ENCODE measurements at regions not wholly inside any gene's neighbourhood (a gene's known extent, or its start where the extent isn't known, plus 50 kb on each side); places are given as distances from the start of the nearest gene placed in this dataset.

DNA sequence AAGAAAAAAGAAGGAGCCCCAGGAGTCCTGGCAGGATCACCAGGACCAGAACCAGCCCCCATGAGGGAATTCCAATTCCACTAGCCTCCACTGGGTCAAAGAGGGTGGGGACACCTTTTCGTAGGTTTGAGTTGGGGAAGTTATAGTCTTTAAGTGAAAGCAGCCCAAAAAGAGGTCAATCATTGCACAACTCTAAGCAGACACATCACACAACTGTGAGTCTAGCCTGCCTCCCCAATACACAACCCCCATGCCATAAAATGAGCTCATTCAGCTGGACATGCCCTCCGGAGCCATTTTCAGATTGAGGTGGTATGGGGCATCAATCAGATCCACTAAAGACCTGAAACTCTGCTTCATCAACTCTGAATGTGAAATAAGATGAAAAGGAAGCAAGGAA is 179.9 kb downstream of the NPHP4 start:
- no peak overlapping the region for H3K27ac ChIP-seq (ENCODE audit: low read depth, low read length)
- 73 to 79% (median 77%) methylated on average over 2 of the region's 2 CpGs for WGBS, 3 donors

DNA sequence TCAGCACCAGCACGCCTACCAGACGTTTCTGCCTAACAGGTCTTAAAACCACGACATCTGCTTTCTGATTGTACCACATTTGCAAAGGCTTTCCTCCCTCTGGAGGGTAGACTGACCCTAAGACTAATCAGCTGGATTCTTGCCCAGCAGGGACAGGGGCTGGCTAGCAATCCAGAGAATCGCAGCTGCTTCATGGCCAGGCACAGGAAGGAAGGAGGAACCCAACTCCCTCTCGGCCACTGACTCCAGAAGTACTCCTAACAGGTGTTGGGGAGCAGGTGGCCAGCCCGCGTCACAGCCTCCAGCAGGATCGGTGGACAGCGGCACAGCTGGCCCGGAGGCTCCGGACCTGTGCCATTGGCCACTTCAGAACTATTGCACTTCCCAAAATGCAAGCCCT is 180.8 kb downstream of the NPHP4 start:
- no peak overlapping the region for H3K27ac ChIP-seq (ENCODE audit: low read depth, low read length)
- WGBS, 3 donors, result 34 to 59% (median 41%) methylated on average over 9 to 11 of the region's 11 CpGs

- no peak overlapping the region for H3K27ac ChIP-seq (ENCODE audit: low read depth, low read length)
- WGBS, 3 donors, result 48 to 53% (median 50%) methylated on average over 11 of the region's 11 CpGs
Measured at GRCh38 chr1:5810553-5811270, 181.5 kb downstream of the NPHP4 start.

DNA sequence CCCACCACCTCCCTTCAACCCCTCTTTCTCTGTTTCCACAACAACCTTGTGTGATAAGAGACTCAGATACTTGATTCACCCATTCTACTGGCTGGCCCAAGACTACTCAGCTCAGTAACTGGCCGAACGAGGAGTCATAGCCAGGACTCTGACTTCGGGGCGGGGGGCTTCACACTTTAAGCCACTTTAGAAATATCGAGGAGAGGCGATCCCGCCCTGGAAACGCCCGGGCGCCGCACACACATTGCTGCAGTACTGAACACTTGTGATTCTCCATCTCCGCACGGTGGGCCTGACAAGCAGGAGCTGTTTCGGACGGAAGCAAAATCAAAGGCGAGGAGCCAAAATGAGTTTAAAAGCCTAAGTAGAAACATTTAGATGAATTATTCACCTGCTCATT is 182.1 kb downstream of the NPHP4 start:
- H3K27ac ChIP-seq (ENCODE audit: low read depth, low read length), result no peak overlapping the region
- WGBS, 3 donors, result 81 to 92% (median 91%) methylated on average over 16 of the region's 16 CpGs

DNA sequence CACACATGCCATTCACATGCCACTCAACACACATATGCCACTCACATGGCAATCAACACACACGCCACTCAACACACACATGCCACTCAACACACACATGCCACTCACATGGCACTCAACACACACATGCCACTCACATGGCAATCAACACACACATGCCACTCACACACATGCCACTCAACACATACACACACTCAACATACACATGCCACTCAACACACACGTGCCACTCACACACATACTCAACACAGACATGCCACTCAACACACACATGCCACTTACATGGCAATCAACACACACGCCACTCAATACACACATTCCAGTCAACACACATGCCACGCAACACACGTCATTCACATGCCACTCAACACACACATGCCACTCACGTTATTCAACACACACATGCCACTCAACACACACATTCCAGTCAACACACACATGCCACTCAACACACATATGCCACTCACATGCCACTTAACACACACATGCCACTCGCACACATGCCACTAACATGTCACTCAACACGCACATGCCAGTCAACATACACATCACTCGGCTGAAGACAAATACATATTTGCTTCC is 182.9 kb downstream of the NPHP4 start:
- no peak overlapping the region for H3K27ac ChIP-seq (ENCODE audit: low read depth, low read length)
- 83 to 96% (median 90%) methylated on average over 9 of the region's 9 CpGs for WGBS, 3 donors

GRCh38 chr1:5803851-5804250 is 188.4 kb downstream of the NPHP4 start:
- no peak overlapping the region for H3K27ac ChIP-seq (ENCODE audit: low read depth, low read length)

- 81 to 92% (median 81%) methylated on average over 1 of the region's 1 CpG for WGBS, 3 donors
- H3K27ac ChIP-seq (ENCODE audit: low read depth, low read length), result no peak overlapping the region
Measured at GRCh38 chr1:5802606-5803005, 189.6 kb downstream of the NPHP4 start.

DNA sequence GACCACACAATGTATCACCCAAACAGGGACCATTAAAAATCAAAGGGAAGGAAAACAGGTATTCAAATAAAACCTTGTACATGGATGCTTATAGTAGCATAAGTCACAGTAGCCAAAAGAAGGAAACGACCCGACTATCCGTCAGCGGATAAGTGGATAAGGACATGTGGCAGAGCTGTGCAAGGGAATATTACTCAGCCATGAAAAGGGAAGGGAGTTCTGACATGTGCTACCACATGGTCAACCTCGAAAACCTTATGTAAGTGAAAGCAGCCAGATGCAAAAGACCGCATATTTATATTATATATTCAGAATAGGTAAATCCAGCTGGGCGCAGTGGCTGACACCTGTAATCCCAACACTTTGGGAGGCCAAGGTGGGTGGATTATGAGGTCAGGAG is 193.3 kb downstream of the NPHP4 start:
- no peak overlapping the region for H3K27ac ChIP-seq (ENCODE audit: low read depth, low read length)
- WGBS, 3 donors, result 85 to 89% (median 87%) methylated on average over 7 of the region's 7 CpGs

- H3K27ac ChIP-seq (ENCODE audit: low read depth, low read length), result no peak overlapping the region
- WGBS, 3 donors, result 61 to 81% (median 76%) methylated on average over 13 of the region's 13 CpGs
Measured at GRCh38 chr1:5798151-5798730, 194.0 kb downstream of the NPHP4 start.

- no peak overlapping the region for H3K27ac ChIP-seq (ENCODE audit: low read depth, low read length)
- WGBS, 3 donors, result 72 to 89% (median 85%) methylated on average over 2 of the region's 2 CpGs
Measured at GRCh38 chr1:5796028-5796427, 196.2 kb downstream of the NPHP4 start.

DNA sequence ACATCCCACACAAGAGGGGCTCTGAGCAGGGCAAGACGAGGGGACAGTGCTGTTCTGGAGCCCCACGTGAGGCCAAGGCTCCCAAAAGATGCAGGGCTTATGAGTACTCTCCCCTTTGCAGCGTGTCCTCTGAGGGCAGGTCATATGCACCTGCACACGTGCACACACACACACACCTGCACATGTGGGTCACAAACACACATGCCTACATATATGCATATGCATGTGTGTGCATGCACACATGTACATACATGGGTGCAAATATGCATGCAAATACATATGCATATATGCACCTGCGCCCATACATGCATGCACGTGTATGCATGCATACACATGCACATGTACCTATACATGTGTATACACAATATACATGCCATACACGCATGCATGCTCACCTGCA is 197.9 kb downstream of the NPHP4 start:
- 76 to 80% (median 79%) methylated on average over 7 of the region's 7 CpGs for WGBS, 3 donors
- H3K27ac ChIP-seq (ENCODE audit: low read depth, low read length), result no peak overlapping the region

- H3K27ac ChIP-seq (ENCODE audit: low read depth, low read length), result no peak overlapping the region
- WGBS, 3 donors, result 37 to 72% (median 63%) methylated on average over 4 of the region's 4 CpGs
Measured at GRCh38 chr1:5793516-5793915, 198.7 kb downstream of the NPHP4 start.

- 57 to 73% (median 60%) methylated on average over 6 of the region's 6 CpGs for WGBS, 3 donors
Measured at GRCh38 chr1:5781079-5781478, 211.1 kb downstream of the NPHP4 start.

GRCh38 chr1:5780324-5780716 is 211.9 kb downstream of the NPHP4 start:
- 75 to 85% (median 82%) methylated on average over 4 of the region's 4 CpGs for WGBS, 3 donors
- H3K27ac ChIP-seq (ENCODE audit: low read depth, low read length), result no peak overlapping the region

More at GRCh38 chr1:5781079-5781478, 211.1 kb downstream of the NPHP4 start:
- no peak overlapping the region for H3K27ac ChIP-seq (ENCODE audit: low read depth, low read length)

DNA sequence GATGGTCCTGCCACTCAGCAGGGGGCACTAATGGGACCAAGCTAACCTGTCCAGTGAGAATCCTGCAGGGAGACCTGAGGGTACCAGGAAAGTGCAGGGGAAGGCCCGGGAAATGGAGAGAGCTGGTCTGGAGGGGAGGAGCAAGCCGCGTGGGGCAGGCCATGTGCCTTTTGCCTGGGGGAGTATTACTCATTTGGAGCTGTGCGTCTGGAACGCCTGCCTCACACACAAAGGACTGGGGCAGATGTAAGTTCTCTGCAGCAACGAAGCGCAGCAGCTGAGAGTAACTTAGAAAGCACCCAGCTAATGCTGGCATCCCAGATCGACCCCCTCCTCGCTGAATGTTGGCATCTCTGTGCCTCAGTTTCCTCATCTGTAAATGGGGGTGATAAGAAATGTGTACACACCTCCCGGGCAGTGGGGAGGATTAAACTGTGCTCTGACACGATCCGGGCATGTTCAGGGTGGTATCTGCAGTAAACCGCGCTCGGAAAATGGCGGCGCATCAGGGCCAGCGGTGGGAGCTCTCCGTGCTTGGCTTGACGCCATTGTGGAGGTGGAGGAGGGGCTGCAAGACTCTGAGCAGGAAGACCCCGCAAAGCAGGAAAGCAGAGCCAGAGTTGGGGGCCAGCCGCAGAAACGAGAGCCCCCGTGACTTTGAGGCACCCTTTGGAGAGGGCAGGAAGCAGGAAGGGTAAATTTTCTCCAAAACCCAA is 212.5 kb downstream of the NPHP4 start:
- 81 to 88% (median 84%) methylated on average over 24 of the region's 24 CpGs for whole genome bisulfite sequencing, 3 donors
- H3K27ac ChIP-seq (ENCODE audit: low read depth, low read length), result no peak overlapping the region

GRCh38 chr1:5776035-5776550 is 216.1 kb downstream of the NPHP4 start:
- WGBS, 3 donors, result 67 to 75% (median 74%) methylated on average over 12 of the region's 12 CpGs
- no peak overlapping the region for H3K27ac ChIP-seq (ENCODE audit: low read depth, low read length)

DNA sequence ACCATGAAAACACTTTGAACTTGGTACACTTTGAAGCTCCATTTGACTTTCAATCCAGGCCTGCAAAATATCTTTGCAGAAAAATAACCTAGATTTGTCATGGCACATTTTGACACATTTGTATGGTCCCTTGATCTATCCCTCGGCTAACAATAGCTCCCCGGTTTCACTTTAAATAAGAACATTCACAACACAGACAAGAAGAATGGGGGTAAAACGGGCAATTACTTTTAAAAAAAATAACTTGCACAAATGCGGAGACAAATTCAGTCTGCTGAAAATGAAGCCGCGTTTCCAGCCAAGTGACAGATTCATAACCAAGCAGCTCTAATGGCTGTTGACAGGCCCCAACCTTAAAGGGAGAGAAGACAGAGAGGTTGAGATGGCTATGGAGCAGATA is 218.2 kb downstream of the NPHP4 start:
- H3K27ac ChIP-seq (ENCODE audit: low read depth, low read length), result no peak overlapping the region
- WGBS, 3 donors, result 74 to 88% (median 88%) methylated on average over 6 of the region's 6 CpGs

DNA sequence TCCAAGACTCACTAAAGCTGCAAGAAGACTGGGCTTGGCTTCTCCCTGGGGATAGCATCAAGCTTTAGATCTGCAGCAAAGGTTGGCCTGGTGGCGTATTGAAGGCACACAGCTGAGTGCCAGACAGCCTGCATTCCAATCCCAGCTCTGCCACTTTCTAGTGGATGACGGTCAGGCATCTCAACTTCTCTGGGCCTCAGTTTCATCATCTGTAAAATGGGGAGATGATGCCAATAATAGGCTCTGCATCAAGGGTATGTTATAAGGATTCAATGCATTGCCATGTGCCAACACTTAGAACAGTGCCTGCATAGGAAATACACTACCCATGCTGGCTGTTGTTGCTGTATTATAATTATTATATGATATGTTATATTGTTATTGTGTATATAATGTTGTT is 220.4 kb downstream of the NPHP4 start:
- WGBS, 3 donors, result 63 to 85% (median 78%) methylated on average over 2 of the region's 2 CpGs
- no peak overlapping the region for H3K27ac ChIP-seq (ENCODE audit: low read depth, low read length)
